ENCODE measurements at regions not wholly inside any gene's neighbourhood (a gene's known extent, or its start where the extent isn't known, plus 50 kb on each side); places are given as distances from the start of the nearest gene placed in this dataset.

- TF ChIP-seq POLR2A (IDR thresholded peaks at IDR 0.05; ENCODE audit: low read depth) (no peak), CTCF (IDR thresholded peaks at IDR 0.05) (no peak), POLR2AphosphoS5 (IDR thresholded peaks at IDR 0.05) (no peak), EP300 (IDR thresholded peaks at IDR 0.05) (no peak)
These were observed 395.4 kb upstream of the ATP5MC3 start for GRCh38 chr2:175576875-175577274.

Data from esophagus muscularis mucosa (tissue), 4 donors.